Erythroblast (primary cell): ENCODE measurements at regions not wholly inside any gene's neighbourhood (a gene's known extent, or its start where the extent isn't known, plus 50 kb on each side); places are given as distances from the start of the nearest gene placed in this dataset.

Experiments used
- DNase-seq, 2 experiments: peaks; one replicate each; lab custom pipeline; 2025; lab: John Stamatoyannopoulos, UW
- GATA1 ChIP-seq: IDR thresholded peaks from 2 replicates; pipeline ENCODE4 v1.6.1; 2011; ENCODE audit warnings: low read depth, mild to moderate bottlenecking, control low read depth, low read length, moderate library complexity
- POLR2A ChIP-seq: IDR thresholded peaks from 2 replicates; pipeline ENCODE4 v1.6.1; 2011; ENCODE audit warnings: mild to moderate bottlenecking, low read length

- TF ChIP-seq GATA1: no peak
- TF ChIP-seq POLR2A: no peak
- DNase-seq: no peak
Measured at GRCh38 chr20:24236963-24237362, 232.5 kb upstream of the SYNDIG1 start.

- DNase-seq: no peak
Measured at GRCh38 chr20:24236201-24236600, 233.2 kb upstream of the SYNDIG1 start.

GRCh38 chr20:24235296-24236175 is 233.9 kb upstream of the SYNDIG1 start:
- no peak for TF ChIP-seq GATA1
- no peak for TF ChIP-seq POLR2A
- DNase-seq: no peak

More at GRCh38 chr20:24236201-24236600, 233.2 kb upstream of the SYNDIG1 start:
- TF ChIP-seq GATA1 (no peak), POLR2A (no peak)

- DNase-seq: no peak
- TF ChIP-seq GATA1: no peak
- TF ChIP-seq POLR2A: no peak
Measured at GRCh38 chr20:24227600-24227999, 239.0 kb upstream of the GGTLC1 start.

- DNase-seq: no peak
- TF ChIP-seq POLR2A: no peak
- TF ChIP-seq GATA1: no peak
Measured at GRCh38 chr20:24212494-24212893, 223.9 kb upstream of the GGTLC1 start.

GRCh38 chr20:24211972-24212371 is 223.4 kb upstream of the GGTLC1 start:
- TF ChIP-seq GATA1: no peak
- no peak for TF ChIP-seq POLR2A
- DNase-seq: no peak

- TF ChIP-seq POLR2A: no peak
- TF ChIP-seq GATA1: no peak
- no peak for DNase-seq
Measured at GRCh38 chr20:24210356-24210755, 221.8 kb upstream of the GGTLC1 start.

GRCh38 chr20:24208652-24209051 is 220.1 kb upstream of the GGTLC1 start:
- DNase-seq: no peak
- TF ChIP-seq POLR2A: no peak
- no peak for TF ChIP-seq GATA1

- TF ChIP-seq GATA1 (no peak), POLR2A (no peak)
- no peak for DNase-seq
Measured at GRCh38 chr20:24207803-24208300, 219.3 kb upstream of the GGTLC1 start.

GRCh38 chr20:24206995-24207394 is 218.4 kb upstream of the GGTLC1 start:
- TF ChIP-seq POLR2A (no peak), GATA1 (no peak)
- DNase-seq: no peak

- DNase-seq: no peak
- no peak for TF ChIP-seq GATA1
- TF ChIP-seq POLR2A: no peak
Measured at GRCh38 chr20:24203526-24204183, 215.1 kb upstream of the GGTLC1 start.

GRCh38 chr20:24199501-24199900 is 210.9 kb upstream of the GGTLC1 start:
- DNase-seq: no peak
- TF ChIP-seq GATA1 (no peak), POLR2A (no peak)

- TF ChIP-seq POLR2A: no peak
- no peak for TF ChIP-seq GATA1
- no peak for DNase-seq
Measured at GRCh38 chr20:24194143-24194542, 205.6 kb upstream of the GGTLC1 start.

GRCh38 chr20:24190905-24191304 is 202.3 kb upstream of the GGTLC1 start:
- TF ChIP-seq GATA1: no peak
- no peak for TF ChIP-seq POLR2A
- DNase-seq: no peak

- DNase-seq: no peak
- no peak for TF ChIP-seq GATA1
- TF ChIP-seq POLR2A: no peak
Measured at GRCh38 chr20:24185791-24186190, 197.2 kb upstream of the GGTLC1 start.
